AML-193 (cell line): ENCODE measurements at regions not wholly inside any gene's neighbourhood (a gene's known extent, or its start where the extent isn't known, plus 50 kb on each side); places are given as distances from the start of the nearest gene placed in this dataset.

Source experiments
- DNase-seq, 2 experiments: peaks; one replicate each; lab custom pipeline; 2025; lab: John Stamatoyannopoulos, UW

DNA sequence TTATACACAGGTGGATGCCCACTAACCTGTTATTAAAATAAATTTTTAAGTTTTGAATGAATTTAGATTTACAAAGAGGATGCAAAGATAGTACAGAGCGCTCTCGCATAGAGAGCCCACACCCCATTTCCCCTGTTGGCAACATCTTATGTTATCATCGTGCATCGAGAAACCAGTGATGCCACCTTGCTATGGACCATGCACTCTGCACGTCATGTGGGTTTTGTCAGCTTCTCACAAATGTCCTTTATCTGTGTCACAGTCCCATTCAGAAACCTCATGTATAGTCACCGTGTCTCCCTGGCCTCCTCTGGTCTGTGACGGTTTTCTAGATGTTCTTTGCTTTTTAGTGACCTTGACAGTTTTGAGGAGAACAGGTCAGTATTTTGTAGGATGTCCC is 60.0 kb downstream of the ING1 start:
- DNase-seq: no peak

DNA sequence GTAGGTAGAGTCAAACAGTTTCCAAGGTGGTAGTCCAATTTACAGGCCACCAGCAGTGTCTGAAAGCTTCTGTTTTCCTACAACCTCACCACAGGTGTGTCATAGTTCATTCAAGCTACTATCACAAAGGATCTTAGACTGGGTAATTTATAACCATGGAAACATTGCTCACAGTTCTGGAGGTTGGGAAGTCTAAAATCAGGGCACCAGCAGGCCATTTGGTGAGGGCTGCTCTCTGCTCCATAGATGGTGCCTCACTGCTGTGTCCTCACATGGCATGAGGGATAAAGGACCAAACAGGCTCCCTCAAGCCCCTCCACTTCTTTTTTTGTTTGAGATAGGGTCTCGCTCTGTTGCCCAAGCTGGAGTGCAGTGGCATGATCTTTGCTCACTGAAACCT is 60.6 kb downstream of the ING1 start:
- no peak for DNase-seq

DNA sequence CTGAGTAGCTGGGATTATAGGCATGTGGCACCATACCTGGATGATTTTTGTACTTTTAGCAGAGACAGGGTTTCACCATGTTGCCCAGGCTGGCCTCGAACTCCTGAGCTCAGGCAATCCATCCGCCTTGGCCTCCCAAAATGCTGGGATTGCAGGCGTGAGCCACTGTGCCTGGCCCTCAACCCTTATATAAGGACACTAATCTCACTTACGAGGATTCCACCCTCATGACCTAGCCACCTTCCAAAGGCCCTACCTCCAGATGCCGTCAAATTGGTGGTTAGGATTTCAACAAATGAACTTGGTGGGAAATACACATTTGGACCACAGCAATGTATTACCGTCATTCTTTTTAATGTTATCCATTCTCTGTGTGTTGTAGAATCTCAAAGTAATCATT is 61.0 kb downstream of the ING1 start:
- DNase-seq: no peak

DNA sequence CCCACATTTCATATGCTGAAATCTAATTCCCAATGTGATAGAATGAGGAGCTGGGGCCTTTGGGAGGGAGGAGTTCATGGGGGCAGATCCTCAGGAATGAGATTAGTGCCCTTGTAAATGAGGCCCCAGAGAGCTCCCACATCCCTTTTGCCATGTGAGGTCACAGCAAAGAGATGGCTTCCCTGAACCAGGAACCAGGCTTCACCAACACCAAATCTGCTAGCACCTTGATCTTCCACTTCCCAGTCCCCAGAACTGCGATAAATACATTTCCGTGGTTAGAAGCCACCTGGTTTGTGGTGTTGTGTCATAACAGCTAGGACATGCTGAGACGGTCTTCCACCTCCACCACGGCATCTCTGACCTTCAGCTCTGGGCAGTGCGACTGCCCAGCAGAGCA is 62.1 kb downstream of the ING1 start:
- DNase-seq: no peak

DNA sequence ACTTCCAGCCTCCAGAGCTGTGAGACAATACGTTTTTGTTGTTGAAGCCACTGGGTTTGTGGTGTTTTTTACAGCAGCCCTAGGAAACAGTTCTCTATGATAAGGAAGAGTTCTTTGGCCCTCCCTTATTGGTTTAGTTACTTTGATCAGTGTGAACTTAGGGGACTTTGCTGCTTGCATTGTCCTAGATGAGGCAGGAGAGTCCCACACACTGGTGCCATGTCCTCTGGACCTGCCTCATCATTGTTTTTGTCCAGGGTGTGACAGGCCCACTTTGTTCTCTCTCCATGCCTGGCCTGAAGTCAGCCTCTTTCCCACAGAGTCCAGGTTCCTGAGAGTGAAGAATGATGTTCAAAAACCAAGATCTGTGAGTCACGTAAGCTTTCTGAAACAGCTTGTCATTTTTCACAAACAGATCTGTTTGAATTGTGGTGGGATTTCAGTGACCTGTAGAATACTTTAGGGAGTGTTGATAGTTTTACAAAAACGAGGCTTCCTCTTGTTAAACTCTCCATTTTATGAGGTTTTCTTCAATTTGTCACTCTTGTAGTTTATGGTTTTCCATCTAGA is 63.8 kb downstream of the ING1 start:
- DNase-seq: no peak

DNA sequence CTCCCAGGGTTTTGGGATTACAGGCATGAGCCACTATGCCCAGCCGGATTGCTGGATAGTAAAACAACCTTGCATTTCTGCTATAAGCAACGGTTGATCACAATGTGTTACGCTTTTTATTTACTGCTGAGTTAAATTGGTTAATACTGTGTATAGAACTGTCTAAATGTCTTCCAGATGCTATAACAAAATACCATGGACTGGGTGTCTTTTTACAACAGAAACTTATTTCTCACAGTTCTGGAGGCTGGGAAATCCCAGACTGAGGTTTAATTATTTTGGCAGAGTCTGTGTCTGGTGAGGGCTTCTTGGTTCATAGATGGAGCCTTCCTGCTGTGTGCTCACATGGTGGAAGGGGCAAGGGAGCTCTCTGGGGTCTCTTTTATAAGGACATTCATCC is 65.5 kb downstream of the ING1 start:
- DNase-seq: no peak

DNA sequence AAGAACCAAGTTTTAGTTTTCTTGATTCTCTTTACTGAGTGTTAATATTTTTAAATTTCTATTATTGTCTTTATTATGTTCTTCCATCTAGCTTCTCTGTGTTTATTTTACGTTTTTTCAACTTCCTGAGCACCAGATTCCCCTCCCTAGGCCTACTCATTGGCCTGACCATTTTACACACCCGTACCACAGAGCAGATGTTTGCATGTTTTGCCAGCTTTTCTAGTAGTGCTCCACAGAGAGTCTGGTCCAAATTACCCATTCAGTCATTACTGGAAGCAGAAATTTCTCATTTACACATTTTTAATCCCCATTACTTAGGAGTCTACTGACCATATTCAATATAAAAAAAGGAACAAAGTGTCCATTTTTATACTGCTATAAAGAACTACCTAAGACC is 66.9 kb downstream of the ING1 start:
- no peak for DNase-seq

DNA sequence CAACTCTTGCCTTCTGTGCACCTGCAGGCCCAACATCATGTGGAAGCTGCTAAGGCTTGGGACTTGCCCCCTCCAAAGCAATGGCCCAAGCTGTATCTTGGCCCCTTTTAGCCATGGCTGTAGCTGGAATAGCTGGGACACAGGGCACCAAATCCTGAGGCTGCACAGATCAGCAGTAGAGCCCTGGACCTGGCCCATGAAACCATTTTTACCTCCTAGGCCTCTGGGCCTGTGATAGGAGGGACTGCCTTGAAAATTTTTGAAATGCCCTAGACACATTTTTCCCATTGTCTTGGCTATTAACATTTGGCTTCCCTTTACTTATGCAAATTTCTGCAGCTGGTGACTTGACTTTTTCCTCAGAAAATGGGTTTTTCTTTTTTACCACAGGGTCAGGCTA is 68.7 kb downstream of the ING1 start:
- no peak for DNase-seq

DNA sequence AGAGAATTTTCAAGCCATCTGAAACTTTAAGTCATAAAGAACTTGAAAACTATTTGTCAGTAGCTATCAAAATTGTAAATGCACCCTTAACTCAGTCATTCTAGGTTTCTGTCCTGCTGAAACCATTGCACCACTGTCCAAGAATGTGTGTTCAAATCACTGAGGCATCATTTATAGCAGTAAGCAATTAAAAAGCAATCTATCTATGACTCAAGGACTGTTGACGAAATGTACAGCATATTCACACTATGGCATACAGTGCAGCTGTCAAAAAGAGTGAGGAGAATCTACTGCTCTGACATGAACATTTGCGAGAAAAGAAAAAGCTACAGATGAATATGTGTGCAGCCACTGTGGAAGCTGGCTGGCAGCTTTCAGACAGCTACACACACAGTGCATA is 71.2 kb downstream of the ING1 start:
- no peak for DNase-seq

DNA sequence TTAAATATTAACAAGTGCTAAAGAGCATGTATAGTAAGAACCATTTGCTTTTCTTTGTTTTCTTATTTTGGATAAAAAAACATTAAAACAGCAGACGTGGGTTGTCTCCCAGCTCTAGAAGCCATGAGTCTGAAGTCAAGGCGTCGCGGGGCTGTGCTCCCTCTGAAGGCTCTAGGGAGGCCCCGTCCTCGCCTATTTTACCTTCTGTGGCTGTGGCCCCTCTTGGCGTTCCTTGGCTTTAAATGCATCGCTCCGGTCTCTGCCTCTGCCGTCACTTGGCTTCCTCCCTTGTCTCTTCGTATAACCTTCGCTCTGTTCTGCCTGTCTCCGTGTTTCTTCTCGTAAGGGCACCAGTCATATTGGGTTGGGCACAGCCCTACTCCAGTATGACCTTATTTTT is 75.3 kb downstream of the ING1 start:
- DNase-seq: no peak

DNA sequence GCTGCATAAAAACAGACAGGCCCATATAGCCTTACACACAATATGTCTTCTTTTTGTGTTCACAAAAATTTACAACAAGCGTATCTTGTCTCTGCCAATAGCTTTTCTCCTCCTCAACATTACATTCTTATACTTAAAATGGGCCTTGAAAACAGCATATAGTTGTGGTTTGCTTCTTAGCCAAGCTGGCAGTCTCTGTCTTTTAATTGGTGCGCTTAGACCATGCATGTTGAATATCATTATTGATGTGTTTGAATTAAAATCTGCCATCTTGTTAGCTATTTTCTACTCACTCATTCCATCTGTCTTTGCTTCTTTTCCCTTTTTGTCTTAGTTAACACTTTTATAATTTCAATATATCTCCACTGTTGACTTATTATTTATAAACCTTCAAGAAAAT is 76.4 kb downstream of the ING1 start:
- DNase-seq: no peak

DNA sequence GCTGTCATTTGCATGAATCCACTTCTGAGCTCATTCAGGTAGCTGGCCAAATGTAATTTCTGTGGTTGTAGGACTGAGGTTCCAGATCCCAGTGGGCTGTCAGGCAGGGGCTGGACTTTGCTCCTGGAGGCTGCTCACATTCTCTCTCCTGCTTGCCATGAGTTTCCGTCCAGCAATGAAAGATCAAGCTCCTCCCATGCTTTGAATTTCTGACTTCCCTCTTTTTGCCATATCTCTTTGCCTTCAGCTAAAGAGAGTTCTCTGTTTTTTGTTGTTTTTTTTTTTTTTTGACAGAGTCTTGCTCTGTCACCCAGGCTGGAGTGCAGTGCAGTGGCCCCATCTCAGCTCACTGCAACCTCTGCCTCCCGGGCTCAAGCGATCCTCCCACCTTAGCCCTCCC is 76.9 kb downstream of the ING1 start:
- no peak for DNase-seq

DNA sequence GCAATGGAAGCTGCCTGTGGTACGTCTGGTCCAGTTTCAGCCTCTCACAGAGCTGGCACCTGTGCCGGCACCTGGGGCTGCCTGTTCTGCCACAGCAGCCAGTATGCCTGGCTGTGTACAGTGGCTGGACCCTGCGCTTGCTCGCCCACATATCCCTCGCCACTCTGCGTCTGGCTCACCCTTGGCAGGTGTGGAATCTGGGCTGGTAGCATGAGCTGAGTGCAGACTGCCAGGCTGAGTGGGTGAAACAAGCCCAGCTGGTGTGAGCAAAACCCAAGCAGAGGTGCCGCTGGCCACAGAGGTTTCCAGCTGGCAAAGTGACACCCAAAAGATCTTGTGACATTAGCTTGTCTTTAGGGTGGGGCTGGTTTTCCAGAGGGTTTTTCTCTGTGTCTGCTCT is 80.7 kb downstream of the ING1 start:
- DNase-seq: no peak

DNA sequence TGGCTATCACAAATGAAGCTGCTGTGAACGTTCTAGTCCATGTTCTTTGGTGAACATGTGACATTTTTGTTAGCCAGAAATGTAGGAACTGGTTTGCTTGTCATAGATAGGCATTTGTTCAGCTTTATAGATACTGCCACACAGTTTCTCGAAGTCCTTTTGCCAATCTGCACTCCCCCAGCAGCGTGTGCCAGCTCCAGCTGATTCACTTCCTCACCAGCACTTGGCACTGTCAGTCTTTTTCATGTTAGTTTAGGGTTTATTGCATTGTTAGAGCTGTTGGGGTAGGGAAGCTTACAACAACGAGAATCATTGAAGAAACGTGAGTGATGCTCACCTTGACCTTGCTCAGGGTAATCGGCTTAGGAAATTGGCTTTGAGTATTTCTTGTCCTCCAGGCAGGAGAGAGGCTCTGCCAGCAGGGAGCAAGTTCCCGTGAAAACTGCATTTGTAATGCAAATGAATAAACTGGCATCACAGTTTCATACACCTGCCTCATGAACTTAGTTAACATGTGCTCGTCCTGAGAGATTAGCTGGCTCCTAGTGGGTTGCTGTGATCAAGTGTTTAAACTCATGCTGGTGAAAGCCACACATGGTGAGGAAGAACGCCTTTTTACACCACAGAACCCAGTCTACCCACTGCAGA is 83.9 kb downstream of the ING1 start:
- no peak for DNase-seq

DNA sequence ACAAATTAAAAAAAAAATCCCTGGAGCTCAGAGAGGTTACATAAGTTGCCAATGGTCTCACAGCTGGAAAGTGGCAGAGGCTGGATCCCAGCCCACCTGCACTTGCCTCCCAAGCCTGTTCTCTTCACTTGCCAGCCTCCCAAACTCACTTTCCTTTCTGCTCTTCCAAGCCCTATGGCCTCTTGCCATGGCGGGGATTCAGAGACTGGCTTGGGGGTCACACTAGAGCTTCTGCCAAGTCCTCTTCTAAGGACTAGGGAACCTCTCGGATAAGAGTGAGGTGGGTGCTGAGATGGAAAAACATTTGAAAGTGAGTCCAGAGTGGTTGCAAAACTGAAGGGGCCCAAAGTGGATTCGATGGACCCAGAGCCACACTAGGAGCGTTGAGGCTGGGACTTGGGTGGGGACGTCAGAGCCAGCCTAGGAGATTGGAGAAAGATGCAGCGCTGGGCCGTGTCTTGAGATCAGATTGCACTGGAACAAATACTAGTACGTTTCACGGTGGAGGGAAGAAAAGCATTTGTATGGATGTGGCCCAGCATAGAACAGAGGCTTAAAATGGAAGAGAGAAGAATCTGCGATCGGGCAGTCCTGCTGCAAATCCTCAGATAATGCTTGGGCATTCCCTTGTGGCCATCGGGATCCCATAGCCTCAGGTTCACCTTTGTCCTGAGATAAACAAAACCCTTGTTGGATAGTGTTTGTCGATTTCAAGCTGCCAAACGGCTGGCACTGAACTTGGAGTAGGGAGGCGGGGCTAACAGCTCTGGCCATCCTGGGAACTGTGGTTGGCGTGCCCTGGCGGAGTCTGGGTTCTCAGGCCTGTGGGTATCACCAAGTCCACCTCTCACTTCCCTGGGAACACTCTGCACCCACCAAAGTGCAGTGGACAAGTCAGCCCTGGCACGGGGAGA is 84.8 kb downstream of the ING1 start:
- no peak for DNase-seq

DNA sequence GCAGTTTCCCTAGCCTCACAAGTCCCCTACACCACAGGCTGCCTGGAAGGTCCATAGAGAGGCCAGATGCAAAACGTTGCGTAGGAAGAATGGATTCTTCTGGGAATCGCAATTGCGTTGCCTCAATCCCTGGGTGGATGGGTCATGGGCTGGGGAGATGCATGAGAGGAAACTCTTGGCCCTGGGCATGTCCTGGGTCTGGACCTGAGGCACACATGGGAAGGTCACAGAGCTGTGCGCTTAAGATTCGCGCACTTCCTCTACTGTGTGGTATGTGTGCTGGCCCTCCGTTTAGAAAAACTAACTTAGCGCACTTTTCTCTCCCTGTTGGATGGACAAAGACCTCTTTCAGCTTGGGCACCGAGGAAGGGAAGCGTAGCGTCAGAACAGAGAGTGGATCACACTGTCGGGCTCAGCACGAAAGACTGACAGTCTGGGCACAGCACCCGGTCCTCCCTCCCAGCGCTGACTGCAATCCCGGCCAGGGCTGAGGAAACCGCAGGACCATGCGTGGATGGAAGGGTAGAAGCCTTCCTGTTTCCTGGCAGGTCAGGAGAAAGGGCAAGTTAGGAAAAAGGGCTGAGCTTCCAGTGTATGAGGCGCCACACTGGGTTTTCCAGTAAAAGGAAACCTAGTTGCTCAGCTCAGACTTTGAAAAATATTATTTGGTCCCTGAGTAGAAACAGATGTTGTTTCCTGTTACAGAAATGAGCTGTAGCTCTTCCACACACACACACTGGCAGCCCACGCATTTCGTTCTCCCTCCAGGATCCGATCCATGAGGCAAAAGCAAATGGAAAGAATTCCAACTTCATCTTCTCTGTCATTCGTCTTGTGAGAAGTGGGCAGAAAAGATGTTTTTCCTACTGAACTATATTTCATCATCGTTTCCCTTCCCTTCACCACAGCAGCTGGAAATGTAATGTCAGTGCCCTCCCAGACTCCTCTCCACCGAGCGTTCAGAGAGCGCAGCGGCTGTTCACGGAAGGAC is 86.0 kb downstream of the ING1 start:
- no peak for DNase-seq

DNA sequence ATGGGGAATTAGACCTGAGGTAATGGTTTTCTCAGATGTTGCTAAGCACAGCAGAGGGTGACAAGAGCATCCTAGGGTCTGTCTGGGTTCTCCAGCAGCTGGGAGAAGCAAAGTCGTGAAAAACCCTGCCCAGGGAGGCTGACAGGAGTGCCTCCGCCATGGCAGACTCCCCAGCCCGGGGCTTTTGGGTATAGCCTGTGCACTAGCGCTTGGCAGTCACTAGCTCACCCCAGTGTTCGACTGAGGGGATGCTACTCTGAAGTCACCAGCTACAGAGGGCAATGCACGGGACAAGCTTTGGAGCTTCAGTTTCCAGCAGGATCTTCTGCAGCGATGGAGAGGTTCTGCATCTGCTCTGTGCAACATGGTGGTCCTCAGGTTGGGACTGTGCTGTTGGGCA is 87.5 kb downstream of the ING1 start:
- DNase-seq: no peak

DNA sequence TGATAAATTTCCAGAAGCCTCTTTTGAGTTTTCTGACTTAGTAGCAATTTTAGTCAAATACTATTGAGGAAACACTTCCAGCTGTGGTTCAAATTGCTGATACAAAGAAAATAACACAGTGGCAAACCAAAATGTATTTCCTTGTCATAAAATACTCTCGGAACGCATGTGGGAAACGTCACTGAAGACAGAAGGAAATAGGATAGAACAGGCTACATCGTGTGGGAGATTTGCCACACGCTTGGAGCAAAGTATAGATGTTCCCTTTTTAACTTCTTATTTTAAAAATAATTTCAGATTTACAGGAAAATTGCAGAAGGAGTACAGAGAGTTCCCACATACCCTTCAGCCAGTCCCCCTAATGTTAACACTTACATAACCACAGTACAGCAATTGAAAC is 88.8 kb downstream of the ING1 start:
- DNase-seq: no peak

DNA sequence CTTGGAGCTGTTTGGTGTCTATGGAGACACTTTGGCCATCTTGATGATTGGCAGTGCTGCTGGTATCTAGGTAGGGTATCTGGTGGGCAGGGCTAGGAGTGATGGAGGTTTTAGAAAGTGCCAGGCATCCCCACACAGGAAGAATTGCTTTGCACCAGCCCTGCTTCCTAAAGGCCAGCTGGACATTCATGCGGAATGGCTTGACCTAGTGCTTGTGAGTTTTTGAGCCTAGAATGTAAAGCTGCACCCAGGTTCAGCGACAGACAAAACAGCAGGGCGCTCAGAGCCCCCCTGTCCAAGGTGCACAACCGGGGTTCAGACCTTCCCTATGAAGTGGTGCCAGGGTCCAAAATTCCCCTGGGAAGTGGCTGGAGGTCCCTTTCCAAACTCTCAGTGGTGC is 93.1 kb downstream of the ING1 start:
- DNase-seq: no peak

DNA sequence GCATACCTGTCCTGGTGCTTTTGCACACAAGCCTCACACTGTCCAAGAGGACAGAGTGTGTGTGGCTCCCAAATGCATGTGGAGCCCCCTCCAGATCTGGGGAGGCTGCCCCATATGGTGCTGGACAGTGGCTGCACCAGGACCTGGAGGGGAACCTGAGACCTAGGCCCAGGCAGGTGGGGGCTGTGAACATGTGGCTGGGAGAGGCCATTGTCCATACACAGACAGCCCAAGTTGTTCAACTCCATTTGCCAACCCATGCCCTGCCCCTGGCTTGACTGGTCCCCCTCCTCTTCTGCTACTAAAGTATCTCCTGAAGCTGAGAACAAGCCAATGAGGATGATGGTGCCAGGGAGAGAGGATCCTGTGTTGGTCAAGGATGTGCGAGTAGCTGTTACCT is 94.0 kb downstream of the ING1 start:
- DNase-seq: no peak

DNA sequence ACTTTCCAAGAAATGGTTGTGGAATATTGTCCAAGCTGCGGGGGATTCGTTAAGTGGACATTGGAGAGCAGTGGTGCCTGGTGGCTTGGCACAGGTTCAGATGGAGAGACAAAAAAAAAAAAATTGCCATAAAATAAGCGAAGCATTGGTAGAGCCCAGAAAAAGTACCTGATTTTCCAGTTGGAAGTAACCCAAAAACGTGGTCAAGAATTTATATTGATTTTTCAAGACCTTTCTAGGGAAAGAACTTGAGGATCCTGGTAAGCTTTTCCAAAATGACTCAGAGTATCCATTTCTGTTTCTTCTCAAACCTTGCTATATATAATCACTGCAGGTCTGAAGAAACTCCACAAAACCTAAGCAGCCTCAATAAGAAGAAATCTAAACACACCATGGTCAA is 94.6 kb downstream of the ING1 start:
- no peak for DNase-seq

DNA sequence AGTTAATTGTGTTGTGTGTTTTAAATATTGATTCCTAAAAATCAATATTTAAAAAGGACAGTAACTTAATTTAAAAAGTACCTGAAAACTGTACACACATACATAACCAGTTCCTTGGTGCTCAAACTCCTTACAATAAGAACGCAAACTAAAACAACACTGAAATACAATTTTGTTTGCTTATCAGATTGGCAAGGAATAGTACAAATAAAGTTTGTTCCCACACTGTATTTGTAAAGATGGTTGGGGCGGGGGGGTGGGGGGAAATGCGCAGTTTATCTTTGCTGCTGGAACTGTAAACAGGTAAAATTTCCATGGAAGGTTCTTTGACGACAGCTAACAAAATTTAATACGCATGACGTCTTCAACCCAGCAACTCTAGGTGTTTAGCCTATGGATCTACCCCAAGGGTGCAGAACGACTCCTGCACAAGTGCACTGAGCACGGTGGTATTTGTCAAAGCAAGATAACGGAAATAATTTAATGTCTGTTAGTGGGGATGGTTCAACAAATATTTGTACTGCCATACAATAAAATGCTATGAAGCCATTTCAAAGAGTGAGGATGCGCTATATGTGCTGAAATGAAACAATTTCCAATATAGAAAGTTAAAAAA is 96.5 kb downstream of the ING1 start:
- no peak for DNase-seq
